ENCODE measurements at regions not wholly inside any gene's neighbourhood (a gene's known extent, or its start where the extent isn't known, plus 50 kb on each side); places are given as distances from the start of the nearest gene placed in this dataset.

GRCh38 chr2:72013726-72014125, 133.9 kb downstream of the CYP26B1 start:
- WGBS (ENCODE audit: insufficient coverage, insufficient replicate concordance, low lambda C conversion rate, missing lambda C conversion rate), result 32% methylated on average over 6 of the region's 6 CpGs
- H3K79me2 ChIP-seq (ENCODE audit: control insufficient read depth, insufficient read depth, low read length), result no peaks in the 10 kb centered on the region
- H3K4me3 ChIP-seq, result no peak overlapping the region
- no peaks in the 10 kb centered on the region for H4K20me1 ChIP-seq (ENCODE audit: control insufficient read depth, insufficient read depth)
- H3K36me3 ChIP-seq (ENCODE audit: control insufficient read depth in 2 of 2, insufficient read depth in 2 of 2, low read length in 1 of 2), result no peaks in the 10 kb centered on the region
- in situ Hi-C loops (cut with MboI) (no loop called here), intact Hi-C loops (cut with micrococcal nuclease; ENCODE audit: unreplicated experiment) (no loop called here)
- H3K9me3 ChIP-seq (replicated peaks; ENCODE audit: control insufficient read depth, insufficient read depth, low read length), result no peaks in the 10 kb centered on the region
- no peak overlapping the region for H3K27ac ChIP-seq (ENCODE audit: control insufficient read depth, insufficient read depth)
- FAIRE-seq (no peak), DNase-seq (ENCODE audit: low read depth, low spot score) (no peak), ATAC-seq (no peak)
- BruUV-seq (replicated peaks), result no TSS peak
- ChIA-PET SMC1A (ENCODE audit: uncharacterized antibody, unreplicated experiment) (no interaction called here), POLR2A (no interaction called here), CTCF (no interaction called here), RAD21 (ENCODE audit: unreplicated experiment) (no interaction called here)
- H3K9ac ChIP-seq (ENCODE audit: control insufficient read depth, insufficient read depth, low read length), result no peak overlapping the region
- TF ChIP-seq RAD51 (IDR thresholded peaks at IDR 0.05), result no peak
- TF ChIP-seq SUPT20H (IDR thresholded peaks at IDR 0.05; ENCODE audit: borderline replicate concordance, control insufficient read depth, low read depth, low read length), result no peak
- TF ChIP-seq KLF5 (IDR thresholded peaks at IDR 0.05; ENCODE audit: partially characterized antibody), result no peak
- TF ChIP-seq PAX8 (IDR thresholded peaks at IDR 0.05), result no peak
- no peak for TF ChIP-seq ATF3 (IDR thresholded peaks at IDR 0.05; ENCODE audit: borderline replicate concordance, extremely low read depth, low read depth, low read length)
- TF ChIP-seq KAT2A (conservative IDR thresholded peaks at IDR 0.05; ENCODE audit: control insufficient read depth, low read depth, low read length), result no peak
- TF ChIP-seq EP300 (IDR thresholded peaks at IDR 0.05; ENCODE audit: borderline replicate concordance in 1 of 2, control insufficient read depth in 1 of 2, low read depth in 2 of 2, low read length in 2 of 2), result no peak
- no peaks in the 10 kb centered on the region for H3K4me1 ChIP-seq (ENCODE audit: control insufficient read depth, insufficient read depth, low read length)
- H2AFZ ChIP-seq (ENCODE audit: control insufficient read depth, low read depth, low read length), result no peak overlapping the region
- no peaks in the 10 kb centered on the region for H3K27me3 ChIP-seq (replicated peaks in 1 of 2; ENCODE audit: control insufficient read depth in 2 of 2, insufficient read depth in 2 of 2, low read length in 1 of 2)
- H3K4me2 ChIP-seq (ENCODE audit: control insufficient read depth, insufficient read depth), result no peak overlapping the region

GRCh38 chr2:72012886-72013574, 134.6 kb downstream of the CYP26B1 start:
- H2AFZ ChIP-seq (ENCODE audit: control insufficient read depth, low read depth, low read length), result no peak overlapping the region
- no peaks in the 10 kb centered on the region for H3K9me3 ChIP-seq (replicated peaks; ENCODE audit: control insufficient read depth, insufficient read depth, low read length)
- H4K20me1 ChIP-seq (ENCODE audit: control insufficient read depth, insufficient read depth), result no peaks in the 10 kb centered on the region
- no peak overlapping the region for H3K4me3 ChIP-seq
- H3K9ac ChIP-seq (ENCODE audit: control insufficient read depth, insufficient read depth, low read length), result no peak overlapping the region
- 26% methylated on average over 9 of the region's 9 CpGs for WGBS (ENCODE audit: insufficient coverage, insufficient replicate concordance, low lambda C conversion rate, missing lambda C conversion rate)
- DNase-seq (ENCODE audit: low read depth, low spot score) (no peak), FAIRE-seq (no peak), ATAC-seq (no peak)
- no peaks in the 10 kb centered on the region; a peak in 1 of 4 replicates for H3K27me3 ChIP-seq (replicated peaks in 1 of 2; ENCODE audit: control insufficient read depth in 2 of 2, insufficient read depth in 2 of 2, low read length in 1 of 2)
- no peak overlapping the region for H3K4me2 ChIP-seq (ENCODE audit: control insufficient read depth, insufficient read depth)
- ChIA-PET CTCF (no interaction called here), POLR2A (no interaction called here), RAD21 (ENCODE audit: unreplicated experiment) (no interaction called here), SMC1A (ENCODE audit: uncharacterized antibody, unreplicated experiment) (no interaction called here)
- no TSS peak for BruUV-seq (replicated peaks)
- no peaks in the 10 kb centered on the region for H3K4me1 ChIP-seq (ENCODE audit: control insufficient read depth, insufficient read depth, low read length)
- TF ChIP-seq IKZF2 (IDR thresholded peaks at IDR 0.05), result no peak
- H3K36me3 ChIP-seq (ENCODE audit: control insufficient read depth in 2 of 2, insufficient read depth in 2 of 2, low read length in 1 of 2), result no peaks in the 10 kb centered on the region
- H3K27ac ChIP-seq (ENCODE audit: control insufficient read depth, insufficient read depth), result no peak overlapping the region
- intact Hi-C loops (cut with micrococcal nuclease; ENCODE audit: unreplicated experiment) (no loop called here), in situ Hi-C loops (cut with MboI) (no loop called here)
- H3K79me2 ChIP-seq (ENCODE audit: control insufficient read depth, insufficient read depth, low read length), result no peaks in the 10 kb centered on the region

Data from GM12878 (cell line).